OCI-M1 (cell line): ENCODE measurements at regions not wholly inside any gene's neighbourhood (a gene's known extent, or its start where the extent isn't known, plus 50 kb on each side); places are given as distances from the start of the nearest gene placed in this dataset.

Experiments used
- DNase-seq: peaks from one replicate; lab custom pipeline; 2025; lab: John Stamatoyannopoulos, UW

GRCh38 chr3:187902041-187902471 lies 156.8 kb upstream of the BCL6 start:
- DNase-seq, result no peak

- DNase-seq, result no peak
Observed at GRCh38 chr3:187902936-187903335, 157.7 kb upstream of the BCL6 start.

DNA sequence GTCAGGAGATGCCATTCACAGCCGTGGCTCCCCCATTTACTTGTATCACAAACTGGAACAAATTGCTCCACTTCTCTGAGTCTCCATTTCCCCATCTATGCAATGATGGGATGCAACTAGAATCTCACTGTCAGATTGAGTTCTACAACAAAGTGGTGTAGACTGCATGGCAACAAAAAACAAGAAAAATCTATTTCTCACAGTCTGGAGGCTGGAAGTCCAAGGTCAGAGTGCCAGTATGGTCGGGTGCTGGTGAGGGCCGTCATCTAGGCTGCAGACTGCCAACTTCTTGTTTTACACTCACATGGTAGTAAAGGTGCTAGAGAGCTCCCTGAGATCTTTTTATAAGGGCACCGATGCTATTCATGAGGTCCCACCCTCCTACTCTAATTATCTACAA lies 158.4 kb upstream of the BCL6 start:
- no peak for DNase-seq

GRCh38 chr3:187906416-187906815 lies 161.1 kb upstream of the BCL6 start:
- DNase-seq, result no peak

GRCh38 chr3:187906920-187907319 lies 161.7 kb upstream of the BCL6 start:
- DNase-seq, result no peak

GRCh38 chr3:187909866-187910265 lies 164.6 kb upstream of the BCL6 start:
- no peak for DNase-seq

DNA sequence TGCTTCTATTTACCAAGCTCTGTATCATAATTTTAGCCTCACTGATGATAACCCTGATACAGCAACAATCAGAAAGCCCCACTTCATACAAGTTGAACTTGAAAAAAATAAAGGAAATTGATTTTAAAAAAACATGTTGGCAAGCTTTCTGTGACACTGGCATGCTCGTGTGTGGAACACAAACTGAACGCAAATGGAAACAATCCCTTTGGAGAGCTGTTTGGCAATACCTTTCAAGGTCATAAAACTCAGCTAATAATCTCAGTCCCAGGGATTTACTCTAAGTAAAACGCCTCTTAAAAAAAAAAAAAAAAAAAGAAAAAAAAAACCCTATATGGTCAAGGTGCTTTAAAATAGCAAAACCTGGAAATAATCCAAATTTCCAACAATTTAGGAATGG lies 166.7 kb upstream of the BCL6 start:
- no peak for DNase-seq

DNA sequence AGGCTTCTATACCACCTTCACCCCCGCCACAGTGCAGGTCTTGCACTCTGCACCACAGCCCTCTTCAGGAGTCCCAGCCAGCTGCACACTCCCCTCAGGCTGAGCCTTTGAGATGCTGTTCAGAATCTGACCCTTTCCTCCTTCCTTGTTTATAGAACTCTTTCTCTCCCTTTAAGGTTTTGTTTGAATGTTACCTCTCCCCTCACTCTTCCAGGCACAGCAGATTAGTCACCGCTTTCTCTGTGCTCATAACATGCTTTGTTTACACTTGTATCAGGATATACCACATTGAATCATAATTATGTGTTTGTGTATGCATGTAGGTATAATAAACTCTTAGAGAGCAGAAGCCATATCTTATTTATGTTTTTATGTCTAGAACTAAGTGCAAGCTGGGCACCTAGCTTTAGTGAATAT lies 168.4 kb upstream of the BCL6 start:
- no peak for DNase-seq

- DNase-seq, result no peak
Observed at GRCh38 chr3:187914231-187914630, 169.0 kb upstream of the BCL6 start.

DNA sequence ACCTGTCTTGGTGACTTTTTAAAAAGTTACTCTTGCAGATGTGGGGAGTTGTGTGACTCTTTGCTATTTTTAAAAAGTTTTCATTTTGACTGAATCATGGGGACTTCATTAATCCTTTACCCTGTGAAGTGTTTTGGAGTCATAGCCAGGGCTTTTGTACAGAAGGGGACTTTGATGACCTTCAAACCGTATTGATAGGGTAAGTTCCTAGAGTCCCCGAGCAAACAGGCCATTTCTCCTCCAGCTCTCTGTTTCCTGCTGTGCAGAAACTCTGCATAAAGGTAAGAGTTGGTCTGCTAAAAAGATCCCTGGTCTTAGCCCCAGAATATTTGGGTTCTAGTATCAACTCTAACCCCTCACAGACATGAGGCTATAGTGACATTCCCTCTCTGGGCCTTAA lies 170.8 kb upstream of the BCL6 start:
- DNase-seq, result no peak

DNA sequence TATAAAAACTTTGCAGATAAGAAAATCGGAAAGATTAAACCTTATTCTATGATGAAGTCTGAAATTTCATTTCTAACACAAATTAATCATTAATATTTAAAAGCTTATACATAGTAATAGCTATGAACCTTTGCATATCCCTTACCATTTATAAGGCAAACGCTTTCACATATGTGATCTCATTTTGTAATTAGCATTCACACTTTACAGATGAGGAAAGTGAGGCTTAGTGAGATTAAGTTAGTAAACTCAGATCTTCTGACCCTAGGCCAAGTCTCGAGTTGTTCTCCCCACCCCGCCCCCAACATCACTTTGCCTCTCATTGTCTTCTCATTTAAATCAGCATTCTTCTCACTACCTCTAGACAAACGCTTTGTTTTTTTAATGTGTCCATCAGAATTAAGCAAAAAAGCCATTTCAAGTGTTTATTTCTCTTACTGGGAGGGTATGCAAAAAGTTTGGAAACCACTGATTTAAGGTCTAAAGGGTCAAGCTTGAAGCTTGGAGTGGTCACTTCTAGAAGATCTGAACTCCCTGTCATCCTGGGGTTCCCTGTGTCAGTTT lies 172.9 kb upstream of the BCL6 start:
- no peak for DNase-seq

DNA sequence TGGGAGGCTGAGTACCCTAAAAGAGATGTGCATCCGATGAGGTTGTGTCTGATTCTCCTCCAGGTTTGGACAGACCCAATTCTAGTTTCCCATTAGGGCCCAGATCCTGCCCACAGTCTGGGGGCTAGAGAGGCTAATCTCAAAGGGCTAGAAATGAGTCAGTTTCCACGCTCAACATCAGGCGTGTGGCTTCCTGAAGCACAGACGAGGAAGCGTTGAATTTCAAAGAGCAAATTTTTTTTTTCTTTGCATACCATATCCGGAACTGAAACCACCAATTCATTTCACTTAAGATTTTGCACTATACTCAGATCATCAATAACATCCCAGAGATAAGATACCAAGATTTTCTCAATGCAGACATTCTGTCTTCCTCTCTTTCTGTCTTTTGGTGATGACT lies 173.8 kb upstream of the BCL6 start:
- no peak for DNase-seq

- DNase-seq, result no peak
Observed at GRCh38 chr3:187919544-187919943, 174.3 kb upstream of the BCL6 start.

DNA sequence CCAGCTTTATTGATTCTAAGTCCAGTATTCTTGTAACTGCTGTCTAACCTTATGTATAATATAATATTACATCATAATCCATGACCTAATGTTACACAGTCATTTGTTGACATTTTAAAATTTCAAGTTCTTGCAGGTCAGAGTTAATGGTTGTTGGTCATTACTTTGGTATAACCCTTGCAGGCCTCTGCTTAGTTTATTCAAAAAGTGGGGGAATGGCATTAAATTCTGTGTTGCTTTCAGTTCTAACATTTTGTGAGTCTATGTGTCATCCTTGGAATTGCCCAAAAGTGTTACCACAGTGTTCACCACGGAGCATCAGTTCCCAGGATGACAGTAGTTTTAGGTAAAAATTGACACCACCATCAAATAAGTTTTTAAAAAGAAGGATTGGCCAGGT lies 174.8 kb upstream of the BCL6 start:
- DNase-seq, result no peak

DNA sequence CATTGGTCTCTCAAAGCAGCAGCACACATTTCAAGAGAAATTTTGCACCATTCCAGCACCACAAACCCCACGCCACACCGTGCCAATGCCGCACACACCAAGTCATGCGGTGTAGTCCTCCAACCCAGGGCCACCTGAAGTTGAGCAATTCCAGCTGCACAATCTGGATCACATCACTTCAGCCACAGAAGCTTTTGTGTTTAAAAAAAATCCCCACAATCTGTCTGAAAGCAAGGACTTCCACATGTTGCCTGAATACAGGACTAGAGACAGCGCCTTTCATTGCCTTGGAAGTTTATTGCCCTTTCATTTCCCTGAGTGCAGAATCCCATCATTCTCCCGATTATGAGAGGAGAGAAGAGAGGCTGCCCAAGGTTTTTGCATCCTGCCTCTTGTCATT lies 175.6 kb upstream of the BCL6 start:
- no peak for DNase-seq

GRCh38 chr3:187921391-187922074 lies 176.3 kb upstream of the BCL6 start:
- DNase-seq, result no peak

DNA sequence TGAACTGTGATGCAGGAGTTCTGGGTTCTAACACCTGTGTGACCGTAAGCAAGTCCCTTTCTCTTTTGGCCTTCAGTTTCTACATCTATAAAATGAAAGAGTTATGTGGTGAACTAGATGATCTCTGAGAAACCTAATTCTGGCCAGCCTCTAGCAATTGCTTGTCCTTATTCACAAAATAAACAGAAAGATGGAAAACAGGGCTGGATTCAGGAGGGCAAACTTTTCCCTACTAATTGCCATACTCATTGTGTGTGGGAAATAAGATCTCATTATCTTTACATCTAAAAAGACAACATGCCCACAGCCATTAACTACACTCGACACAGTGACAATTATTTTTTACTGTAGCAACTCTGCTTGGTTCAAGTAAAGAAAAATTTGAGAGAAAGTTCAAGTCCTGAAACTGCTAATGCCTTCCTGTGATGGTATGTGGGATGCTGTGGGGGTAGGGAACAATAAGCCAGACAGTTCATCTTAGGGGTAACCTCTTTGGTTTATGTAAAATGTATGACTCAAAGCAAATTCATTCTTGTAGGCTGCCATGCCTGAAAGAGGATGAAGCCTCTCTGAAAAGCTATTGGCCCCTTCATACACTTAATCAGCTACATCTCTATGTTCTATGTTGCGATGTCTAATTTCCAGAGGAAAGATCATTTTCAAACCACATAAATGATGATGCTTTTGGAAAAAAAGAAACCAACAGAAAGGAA lies 177.6 kb upstream of the BCL6 start:
- no peak for DNase-seq

DNA sequence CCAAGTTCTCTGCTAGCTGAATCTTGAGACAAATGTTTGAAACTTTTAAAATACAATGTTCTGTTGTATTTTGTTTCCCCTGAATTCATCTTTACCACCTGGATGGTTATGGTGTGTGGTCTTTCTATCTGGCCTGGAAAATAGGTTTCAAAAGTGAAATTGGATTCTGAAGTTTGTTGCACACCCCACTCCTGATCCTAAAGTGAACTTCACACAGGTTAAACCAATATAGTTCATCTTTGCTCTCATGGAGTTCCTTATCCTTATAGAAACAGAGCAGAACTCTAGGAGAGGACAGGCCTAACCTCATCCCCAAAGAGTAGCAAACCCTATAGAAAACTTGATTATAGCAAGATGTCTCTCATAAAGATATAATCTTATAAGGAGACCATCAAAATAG lies 179.4 kb upstream of the BCL6 start:
- DNase-seq, result no peak

- no peak for DNase-seq
Observed at GRCh38 chr3:187925326-187925725, 180.1 kb upstream of the BCL6 start.

- no peak for DNase-seq
Observed at GRCh38 chr3:187926620-187927019, 181.4 kb upstream of the BCL6 start.

DNA sequence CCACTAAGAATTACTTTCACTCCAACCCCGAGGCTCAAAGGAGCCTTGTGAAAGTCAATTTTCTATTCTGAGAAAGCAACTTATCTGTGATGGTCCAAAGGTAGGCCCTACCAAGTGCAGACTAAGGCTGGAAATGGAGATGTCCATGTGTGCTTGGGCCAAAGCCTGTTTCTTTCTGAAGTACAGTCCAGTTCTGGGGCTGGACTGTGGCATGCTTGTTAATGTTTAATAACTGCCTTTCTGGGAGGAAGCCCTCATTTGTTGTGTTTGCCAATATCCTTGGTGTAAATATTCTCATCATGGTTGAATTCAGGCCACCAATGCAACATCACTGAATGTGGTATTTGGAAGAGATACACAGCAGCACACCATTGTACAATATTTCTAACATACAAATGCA lies 182.3 kb upstream of the BCL6 start:
- no peak for DNase-seq

DNA sequence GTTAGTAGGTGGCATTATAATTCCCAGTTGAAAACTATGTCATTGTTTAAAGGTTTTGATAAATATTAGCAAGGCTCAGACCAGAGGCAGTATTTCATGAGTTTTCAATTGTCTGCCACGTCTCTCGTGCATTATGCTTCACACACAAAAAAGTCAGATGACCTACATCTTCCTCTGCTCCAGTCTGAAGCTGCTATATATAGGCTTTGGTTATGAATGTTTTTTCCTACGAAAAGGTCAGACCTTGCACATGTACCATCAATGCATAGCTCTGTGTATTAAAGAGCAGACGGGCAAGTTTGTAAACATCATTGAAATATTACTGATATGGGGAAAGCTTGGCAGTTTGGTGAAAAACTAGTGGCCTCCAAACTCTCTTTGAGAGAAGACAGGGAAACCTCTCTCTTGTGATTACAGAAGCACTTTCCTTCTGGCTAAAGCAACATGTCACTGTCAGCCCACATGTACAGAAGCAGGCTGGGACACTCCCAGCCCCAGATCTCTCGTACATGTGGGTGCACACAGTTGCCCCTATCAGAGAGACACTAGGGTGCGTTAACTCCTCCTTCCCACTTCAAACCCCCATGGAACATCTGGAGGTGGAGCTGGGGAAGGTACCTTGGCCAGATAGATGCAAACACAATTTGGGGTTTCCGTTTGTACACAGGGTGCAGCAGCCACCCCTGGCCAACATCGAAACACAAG lies 184.0 kb upstream of the BCL6 start:
- DNase-seq, result no peak

DNA sequence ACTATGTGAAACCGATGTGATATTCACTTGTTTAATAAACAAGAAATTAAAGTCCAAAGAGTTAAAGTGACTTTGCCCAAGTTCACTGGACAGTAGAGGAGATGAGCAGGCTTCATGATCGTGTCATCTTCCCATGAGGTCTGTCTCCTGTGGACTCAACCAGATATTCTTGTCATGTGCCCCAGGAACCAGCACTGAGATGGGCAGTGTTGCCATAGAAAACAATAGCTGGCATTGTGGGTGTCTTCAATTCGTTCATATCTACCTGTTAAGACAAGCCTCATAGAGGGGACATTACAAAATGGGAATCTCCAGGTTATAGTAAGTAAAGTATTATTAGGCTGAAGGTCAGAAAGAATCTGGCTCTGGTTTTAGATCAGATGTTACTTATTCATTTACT lies 184.8 kb upstream of the BCL6 start:
- DNase-seq, result no peak
